Endodermal cell (in vitro differentiated cells): ENCODE measurements at regions not wholly inside any gene's neighbourhood (a gene's known extent, or its start where the extent isn't known, plus 50 kb on each side); places are given as distances from the start of the nearest gene placed in this dataset.

ENCODE experiments used
- DNase-seq: peaks from one replicate; pipeline ENCODE4 v3.0.0-alpha.2; 2017
- H3K27ac ChIP-seq: 2 replicates; pipeline ENCODE4 v1.5.1; 2013; ENCODE audit warnings: mild to moderate bottlenecking, low read depth, low read length, moderate library complexity
- H3K27me3 ChIP-seq: 2 replicates; pipeline ENCODE4 v1.6.1; 2013; ENCODE audit warnings: mild to moderate bottlenecking, low read length, moderate library complexity; ENCODE audit not compliant: insufficient read depth, control insufficient read depth, poor library complexity, severe bottlenecking
- H3K36me3 ChIP-seq: 2 replicates; pipeline ENCODE4 v1.7.0; 2013; ENCODE audit warnings: mild to moderate bottlenecking, low read length, moderate library complexity; ENCODE audit not compliant: control insufficient read depth, insufficient read depth
- H3K4me1 ChIP-seq: one replicate; pipeline ENCODE4 v1.7.0; 2013; ENCODE audit warnings: low read length; ENCODE audit not compliant: control insufficient read depth, insufficient read depth
- H3K4me3 ChIP-seq: 2 replicates; pipeline ENCODE4 v1.5.1; 2013; ENCODE audit warnings: mild to moderate bottlenecking, low read length, moderate library complexity
- H3K9ac ChIP-seq: 2 replicates; pipeline ENCODE4 v1.6.1; 2013; ENCODE audit warnings: mild to moderate bottlenecking, low read length, moderate library complexity; ENCODE audit not compliant: poor library complexity, severe bottlenecking; ENCODE audit errors: extremely low read depth
- H3K9me3 ChIP-seq: 2 replicates; pipeline ENCODE4 v1.6.1; 2013; ENCODE audit warnings: mild to moderate bottlenecking, low read length, moderate library complexity; ENCODE audit not compliant: control insufficient read depth
- H3K27ac Mint-ChIP-seq: 2 replicates; pipeline ENCODE4 v1.8.0; 2020; ENCODE audit warnings: mixed read lengths
- H3K27me3 Mint-ChIP-seq: 2 replicates; pipeline ENCODE4 v1.8.0; 2021; ENCODE audit warnings: mild to moderate bottlenecking, mixed read lengths; ENCODE audit not compliant: insufficient read depth
- H3K36me3 Mint-ChIP-seq: 2 replicates; pipeline ENCODE4 v1.8.0; 2020; ENCODE audit warnings: low read depth, mixed read lengths
- H3K4me1 Mint-ChIP-seq: 2 replicates; pipeline ENCODE4 v1.8.0; 2020; ENCODE audit warnings: mixed read lengths
- H3K4me3 Mint-ChIP-seq: 2 replicates; pipeline ENCODE4 v1.8.0; 2020; ENCODE audit warnings: mild to moderate bottlenecking, moderate library complexity, mixed read lengths
- H3K9me3 Mint-ChIP-seq: 2 replicates; pipeline ENCODE4 v1.8.0; 2020; ENCODE audit warnings: mild to moderate bottlenecking, mixed read lengths
- WGBS, 2 experiments: methylation state at CpG; one replicate each; pipeline versions ENCODE4 v1.1.5 to v1.1.7; 2013; ENCODE audit warnings: missing lambda C conversion rate in 2 of 2, mixed read lengths in 1 of 2; ENCODE audit not compliant: insufficient coverage in 1 of 2, insufficient read length in 1 of 2; 5-methylcytosine and 5-hydroxymethylcytosine counted together
- TF ChIP-seq, protein P1 (sequence below): fragments of 200-600 bp; sonication (generic); conservative IDR thresholded peaks from 2 replicates; pipeline ENCODE4 v1.5.0; 2021; ENCODE audit warnings: antibody characterized with exemption, mild to moderate bottlenecking

GRCh38 chr1:43057567-43057966 is 98.9 kb upstream of the SLC2A1 start:
- H3K4me1 ChIP-seq, result peaks cover 4% of the 10 kb centered on the region
- H3K27ac Mint-ChIP-seq, result no peak overlapping the region

GRCh38 chr1:43056981-43057391 is 98.3 kb upstream of the SLC2A1 start:
- H3K36me3 ChIP-seq, result no peaks in the 10 kb centered on the region
- Mint-ChIP-seq H3K4me1 (peaks cover 39% of the 10 kb centered on the region), H3K4me3 (no peak overlapping the region), H3K36me3 (no peaks in the 10 kb centered on the region), H3K27ac (no peak overlapping the region), H3K9me3 (no peaks in the 10 kb centered on the region), H3K27me3 (peaks cover 22% of the 10 kb centered on the region)
- no peaks in the 10 kb centered on the region for H3K27me3 ChIP-seq
- TF ChIP-seq, protein P1, sequence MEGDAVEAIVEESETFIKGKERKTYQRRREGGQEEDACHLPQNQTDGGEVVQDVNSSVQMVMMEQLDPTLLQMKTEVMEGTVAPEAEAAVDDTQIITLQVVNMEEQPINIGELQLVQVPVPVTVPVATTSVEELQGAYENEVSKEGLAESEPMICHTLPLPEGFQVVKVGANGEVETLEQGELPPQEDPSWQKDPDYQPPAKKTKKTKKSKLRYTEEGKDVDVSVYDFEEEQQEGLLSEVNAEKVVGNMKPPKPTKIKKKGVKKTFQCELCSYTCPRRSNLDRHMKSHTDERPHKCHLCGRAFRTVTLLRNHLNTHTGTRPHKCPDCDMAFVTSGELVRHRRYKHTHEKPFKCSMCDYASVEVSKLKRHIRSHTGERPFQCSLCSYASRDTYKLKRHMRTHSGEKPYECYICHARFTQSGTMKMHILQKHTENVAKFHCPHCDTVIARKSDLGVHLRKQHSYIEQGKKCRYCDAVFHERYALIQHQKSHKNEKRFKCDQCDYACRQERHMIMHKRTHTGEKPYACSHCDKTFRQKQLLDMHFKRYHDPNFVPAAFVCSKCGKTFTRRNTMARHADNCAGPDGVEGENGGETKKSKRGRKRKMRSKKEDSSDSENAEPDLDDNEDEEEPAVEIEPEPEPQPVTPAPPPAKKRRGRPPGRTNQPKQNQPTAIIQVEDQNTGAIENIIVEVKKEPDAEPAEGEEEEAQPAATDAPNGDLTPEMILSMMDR, result no peak
- WGBS, 2 experiments, result 87 to 89% methylated on average over 3 to 4 of the region's 4 CpGs
- H3K4me1 ChIP-seq, result peaks cover 8% of the 10 kb centered on the region
- H3K4me3 ChIP-seq, result no peak overlapping the region
- no peaks in the 10 kb centered on the region for H3K9me3 ChIP-seq
- no peak overlapping the region for H3K9ac ChIP-seq
- no peak for DNase-seq
- H3K27ac ChIP-seq, result no peak overlapping the region

More at GRCh38 chr1:43057567-43057966, 98.9 kb upstream of the SLC2A1 start:
- DNase-seq, result no peak
- WGBS, 2 experiments, result 96 to 100% methylated on average over 4 to 7 of the region's 7 CpGs
- no peaks in the 10 kb centered on the region for H3K9me3 Mint-ChIP-seq
- H3K36me3 Mint-ChIP-seq, result no peaks in the 10 kb centered on the region
- H3K27me3 Mint-ChIP-seq, result peaks cover 22% of the 10 kb centered on the region
- no peak overlapping the region for H3K27ac ChIP-seq
- no peak overlapping the region for H3K9ac ChIP-seq
- H3K4me3 Mint-ChIP-seq, result no peak overlapping the region
- no peaks in the 10 kb centered on the region for H3K27me3 ChIP-seq
- H3K4me1 Mint-ChIP-seq, result peaks cover 39% of the 10 kb centered on the region
- H3K9me3 ChIP-seq, result no peaks in the 10 kb centered on the region
- TF ChIP-seq, protein P1, result no peak
- no peak overlapping the region for H3K4me3 ChIP-seq
- no peaks in the 10 kb centered on the region for H3K36me3 ChIP-seq

DNA sequence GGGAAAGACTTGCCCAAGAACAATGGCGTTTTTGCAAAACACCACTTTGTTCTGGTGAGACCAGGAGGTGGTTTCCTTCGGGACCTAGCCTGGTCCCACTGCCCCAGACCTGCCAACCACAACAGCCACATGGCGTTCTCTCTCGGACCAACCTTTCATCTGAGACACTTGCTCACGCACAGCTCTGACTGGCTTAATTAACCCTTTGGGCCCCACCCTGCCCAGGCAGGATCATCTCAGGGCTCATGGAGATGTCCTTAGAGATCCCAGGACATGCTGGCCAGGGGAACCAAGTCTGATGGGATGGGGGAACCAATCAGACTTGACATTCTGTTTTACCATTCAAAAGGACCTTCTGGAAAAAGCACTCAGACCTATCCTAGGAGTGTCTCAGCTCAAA is 97.8 kb upstream of the SLC2A1 start:
- no peaks in the 10 kb centered on the region for H3K36me3 ChIP-seq
- H3K9ac ChIP-seq, result no peak overlapping the region
- no peaks in the 10 kb centered on the region for H3K9me3 ChIP-seq
- H3K27me3 Mint-ChIP-seq, result peaks cover 22% of the 10 kb centered on the region
- no peak overlapping the region for H3K27ac Mint-ChIP-seq
- TF ChIP-seq, protein P1, result no peak
- H3K4me1 ChIP-seq, result peaks cover 8% of the 10 kb centered on the region
- 86 to 94% methylated on average over 5 of the region's 5 CpGs for WGBS, 2 experiments
- H3K27ac ChIP-seq, result no peak overlapping the region
- H3K4me3 Mint-ChIP-seq, result no peak overlapping the region
- H3K4me3 ChIP-seq, result no peak overlapping the region
- no peaks in the 10 kb centered on the region for H3K36me3 Mint-ChIP-seq
- H3K9me3 Mint-ChIP-seq, result no peaks in the 10 kb centered on the region
- H3K4me1 Mint-ChIP-seq, result peaks cover 42% of the 10 kb centered on the region
- no peak for DNase-seq
- H3K27me3 ChIP-seq, result no peaks in the 10 kb centered on the region
